Fibroblast of peridontal ligament (primary cell): ENCODE measurements at regions not wholly inside any gene's neighbourhood (a gene's known extent, or its start where the extent isn't known, plus 50 kb on each side); places are given as distances from the start of the nearest gene placed in this dataset.

Experiments
- DNase-seq: peaks from one replicate; pipeline ENCODE4 v3.0.0-alpha.2; 2010; ENCODE audit errors: extremely low read depth

DNA sequence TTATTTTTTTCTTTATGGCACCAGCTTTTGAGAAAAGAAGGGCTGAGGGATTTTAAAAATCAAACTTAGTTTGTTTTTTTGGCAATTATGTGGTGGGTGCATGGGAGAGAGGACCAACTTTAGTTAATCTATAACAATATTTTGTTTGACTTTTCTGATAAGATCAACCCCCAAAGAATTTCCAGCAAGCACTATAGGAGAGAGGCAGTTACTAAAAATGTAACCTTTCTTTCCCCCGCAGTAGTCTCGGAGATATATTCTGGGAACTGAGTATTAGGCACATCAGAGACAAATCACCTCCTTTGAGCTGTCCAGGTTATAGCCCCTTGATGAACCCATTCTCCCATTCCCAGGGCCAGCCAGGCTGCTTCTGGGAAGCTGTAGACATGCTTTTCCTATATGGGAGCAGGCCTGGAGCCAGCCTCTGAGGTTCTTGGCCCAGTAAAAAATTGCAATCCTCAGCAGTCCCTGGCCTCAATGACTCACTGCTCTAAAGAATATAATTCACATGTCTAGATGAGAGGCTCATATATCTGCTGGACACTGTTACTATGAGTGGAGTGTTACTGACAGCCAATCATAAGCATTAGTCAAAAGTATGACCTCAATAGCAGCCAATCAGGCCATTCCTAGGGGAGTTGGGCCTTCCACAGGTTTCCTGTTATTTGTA lies 138.3 kb upstream of the AGBL1 start:
- DNase-seq, result peak; percentile 4

DNA sequence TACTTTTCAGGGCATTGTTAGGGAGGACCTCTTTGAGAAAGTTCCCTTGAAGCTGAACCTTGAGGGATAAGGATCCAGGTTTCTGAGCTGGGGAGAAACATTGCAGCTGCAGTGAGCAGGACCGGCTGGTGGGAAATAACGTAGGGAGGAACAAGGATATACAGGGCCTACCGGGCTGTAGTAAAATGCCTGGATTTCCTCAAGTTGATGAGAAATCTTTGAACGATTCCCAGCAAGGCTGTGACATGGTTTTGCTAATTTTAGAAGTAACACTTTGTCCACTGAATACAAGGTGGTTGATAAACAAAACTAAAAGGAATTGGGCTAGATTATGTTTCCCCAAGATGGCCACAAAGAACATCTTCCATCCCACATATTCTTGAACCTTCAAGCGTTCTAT lies 137.0 kb upstream of the AGBL1 start:
- no peak for DNase-seq

DNA sequence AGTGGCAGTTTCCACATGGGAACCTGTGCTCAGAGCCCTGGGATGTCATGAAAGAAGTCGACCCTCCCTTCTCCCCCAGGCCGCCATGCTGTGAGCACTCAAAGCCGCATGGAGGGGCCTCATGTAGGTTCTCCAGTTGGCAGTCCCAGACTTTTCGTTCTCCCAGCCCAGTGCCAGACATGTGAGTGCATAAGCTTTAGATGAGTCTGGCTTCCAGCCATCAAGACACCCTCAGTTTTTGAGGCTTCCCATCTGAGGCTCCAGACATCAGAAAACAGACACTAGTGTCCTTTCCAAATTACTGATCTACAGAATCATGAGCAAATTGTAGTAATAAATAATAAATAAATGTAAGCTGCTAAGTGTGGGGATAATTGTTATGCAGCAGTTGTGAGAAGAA lies 136.5 kb upstream of the AGBL1 start:
- no peak for DNase-seq

GRCh38 chr15:85943791-85944190 lies 135.9 kb upstream of the AGBL1 start:
- no peak for DNase-seq

- no peak for DNase-seq
These were observed 132.7 kb upstream of the AGBL1 start for GRCh38 chr15:85947021-85947420.

GRCh38 chr15:85947936-85948335 lies 131.7 kb upstream of the AGBL1 start:
- no peak for DNase-seq

GRCh38 chr15:85950101-85950500 lies 129.6 kb upstream of the AGBL1 start:
- no peak for DNase-seq

DNA sequence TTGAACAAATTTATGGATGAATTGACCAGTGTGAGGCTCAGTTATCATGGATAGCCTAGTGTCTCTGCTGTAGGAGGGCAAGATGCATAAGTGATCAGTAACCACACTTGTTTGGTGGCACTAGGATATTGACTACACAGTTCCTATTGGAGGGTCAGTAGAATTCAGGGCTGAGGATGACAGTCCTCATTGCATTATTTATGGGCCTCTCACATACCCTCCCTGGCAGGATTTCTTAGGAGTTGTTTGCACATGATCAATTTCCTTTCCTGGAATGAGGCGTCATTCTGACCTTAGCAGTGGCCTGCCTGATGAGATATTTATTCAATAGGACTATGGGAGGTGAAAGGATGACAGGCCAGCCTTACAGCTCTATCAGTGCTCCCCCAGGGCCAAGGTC lies 125.1 kb upstream of the AGBL1 start:
- no peak for DNase-seq

DNA sequence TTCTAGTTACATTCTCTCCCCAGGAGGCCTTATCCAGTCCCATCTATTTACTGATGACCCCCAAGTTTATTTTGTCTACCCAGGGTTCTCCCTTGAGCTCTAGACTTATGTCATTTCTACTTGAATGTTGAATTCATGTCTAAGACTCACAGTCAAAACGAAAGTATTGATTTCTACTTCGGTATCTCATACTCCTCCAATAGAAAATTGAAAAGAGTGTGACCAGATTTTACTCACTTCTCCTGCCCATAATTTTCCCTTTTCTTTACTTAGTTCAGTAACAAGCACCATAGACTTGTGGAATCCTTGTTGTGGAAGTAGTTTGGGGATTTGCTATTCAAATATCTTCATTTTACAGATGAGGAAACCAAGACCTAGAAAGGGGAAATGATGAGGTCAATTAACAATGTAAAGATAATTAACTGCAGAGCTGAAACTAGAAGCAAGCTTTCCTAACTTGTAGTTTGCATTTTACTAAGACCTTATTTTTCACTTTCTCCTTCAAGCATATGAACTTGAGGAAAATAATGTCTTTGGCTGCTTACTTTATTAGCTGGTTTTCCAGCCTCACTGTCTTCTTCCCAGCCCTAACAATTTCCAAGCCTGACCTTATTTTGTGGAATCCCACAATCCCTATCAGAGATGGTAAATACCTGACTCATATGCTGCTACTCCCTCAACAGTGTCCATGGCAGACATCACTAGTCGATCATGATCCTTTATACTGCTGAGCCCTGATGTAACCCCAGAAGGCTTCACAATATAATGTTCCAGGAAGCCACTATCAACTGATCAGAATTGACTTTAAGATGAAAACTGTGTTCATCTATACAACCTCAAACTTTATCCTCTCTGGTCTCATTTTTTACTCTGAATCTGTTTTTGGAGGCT lies 123.9 kb upstream of the AGBL1 start:
- no peak for DNase-seq

DNA sequence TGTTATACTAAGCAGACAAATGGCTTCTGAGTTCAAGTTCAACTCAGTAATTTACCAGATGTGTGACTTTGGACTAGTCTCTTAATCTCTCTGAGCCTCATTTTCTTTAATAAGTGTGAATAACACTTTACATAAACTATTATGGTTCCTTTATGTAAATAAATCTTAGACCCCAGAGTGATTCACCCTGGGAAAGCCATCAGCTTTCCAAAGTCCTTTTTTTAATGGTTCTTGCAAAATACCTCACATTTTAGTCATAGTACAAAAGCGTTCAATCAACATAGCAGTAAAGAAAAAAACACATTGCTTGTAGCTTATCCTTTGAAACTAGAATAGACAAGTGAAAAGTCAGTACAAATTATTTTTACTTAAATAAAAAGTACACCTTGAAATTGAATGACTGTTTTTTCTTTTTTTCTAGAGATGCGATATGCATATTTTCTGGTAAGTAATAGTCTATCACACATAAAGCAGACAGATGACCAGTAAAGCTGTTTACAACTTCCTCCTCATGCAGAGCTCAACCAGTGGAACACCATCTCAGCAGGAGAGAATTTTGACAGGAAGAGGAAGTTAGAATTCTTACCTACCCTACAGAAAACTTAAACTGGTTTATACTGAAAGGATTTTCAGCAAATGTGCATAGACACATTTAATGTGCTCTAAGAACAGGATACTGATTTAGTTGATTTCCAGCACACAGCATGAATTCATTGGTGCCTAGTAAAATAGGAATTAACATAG lies 123.0 kb upstream of the AGBL1 start:
- no peak for DNase-seq

- DNase-seq, result no peak
These were observed 120.1 kb upstream of the AGBL1 start for GRCh38 chr15:85959611-85960010.

- DNase-seq, result no peak
These were observed 119.3 kb upstream of the AGBL1 start for GRCh38 chr15:85960381-85960780.

DNA sequence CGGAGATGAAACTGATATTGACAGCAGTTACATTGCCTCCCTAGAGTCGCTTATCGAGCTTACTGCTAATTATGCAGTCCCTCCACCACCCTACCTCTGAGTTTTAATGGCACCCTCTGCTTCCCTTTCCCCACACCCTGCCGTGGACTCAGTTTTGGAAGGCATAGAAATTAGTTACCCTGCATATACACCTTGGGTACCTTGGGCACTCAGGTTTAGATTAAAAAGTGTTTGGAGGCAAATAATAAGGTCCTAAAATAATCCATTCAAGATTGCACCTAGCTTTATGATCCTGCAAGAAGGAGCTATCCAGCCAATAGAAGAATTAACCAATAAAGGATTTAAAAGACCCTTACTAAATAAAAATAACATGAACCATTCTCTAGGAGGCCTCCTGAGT lies 117.8 kb upstream of the AGBL1 start:
- DNase-seq, result no peak

- no peak for DNase-seq
These were observed 116.4 kb upstream of the AGBL1 start for GRCh38 chr15:85963262-85963760.

DNA sequence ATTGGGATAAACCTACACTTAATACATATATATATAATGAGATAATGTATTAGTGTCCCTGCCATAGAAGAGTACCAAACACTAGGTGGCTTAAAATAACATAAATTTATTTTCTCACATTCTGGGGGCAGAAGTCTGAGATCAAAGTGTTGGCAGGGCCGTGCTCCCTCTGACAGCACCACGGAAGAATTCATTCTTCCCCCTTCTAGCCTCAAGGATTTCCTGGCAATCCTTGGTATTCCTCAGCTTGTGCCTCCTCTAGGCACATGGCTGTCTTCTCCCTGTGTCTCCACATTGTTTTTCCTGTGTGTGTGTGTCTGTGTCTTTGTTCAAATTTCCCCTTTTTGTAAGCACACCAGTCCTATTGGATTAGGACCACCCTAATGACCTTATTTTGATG lies 115.2 kb upstream of the AGBL1 start:
- DNase-seq, result no peak

GRCh38 chr15:85967553-85967952 lies 112.1 kb upstream of the AGBL1 start:
- no peak for DNase-seq

GRCh38 chr15:85972805-85973540 lies 106.7 kb upstream of the AGBL1 start:
- no peak for DNase-seq

DNA sequence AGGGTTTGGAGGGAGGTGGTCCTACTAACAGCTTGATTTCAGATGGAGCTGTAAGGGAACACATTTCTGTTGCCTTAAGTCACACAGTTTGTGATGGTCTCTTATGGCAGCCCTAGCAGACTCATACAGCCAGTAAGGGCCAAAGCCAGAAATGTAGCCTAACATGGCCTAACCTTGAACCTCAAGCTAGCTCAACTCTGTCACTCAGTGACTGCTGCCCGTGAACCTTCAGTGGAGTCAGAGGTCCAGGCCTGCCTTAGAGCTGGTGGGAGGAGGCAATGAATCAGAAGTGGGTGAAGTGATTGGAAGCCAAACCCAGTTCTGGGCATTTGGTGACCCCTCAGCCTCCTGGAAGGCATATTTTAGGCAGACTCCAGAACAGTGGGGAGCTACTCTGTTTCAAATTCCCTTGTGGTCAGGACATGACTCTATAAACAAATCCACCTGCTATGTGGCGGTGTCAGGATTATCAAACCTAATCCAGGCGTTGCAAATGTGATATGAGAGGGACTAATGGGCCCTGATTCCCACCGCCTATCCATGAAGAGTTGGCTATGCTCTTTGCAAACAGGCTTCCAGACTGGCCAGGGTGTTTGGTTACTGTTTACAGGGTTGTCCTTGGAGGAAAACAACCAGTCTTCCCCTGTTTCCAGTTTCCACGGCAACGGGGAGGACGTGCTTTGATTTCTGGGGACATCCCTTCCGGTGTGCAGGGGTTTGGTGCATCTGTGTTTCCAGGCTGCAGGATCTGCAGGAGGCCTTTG lies 105.9 kb upstream of the AGBL1 start:
- no peak for DNase-seq

GRCh38 chr15:85974348-85974705 lies 105.3 kb upstream of the AGBL1 start:
- no peak for DNase-seq

GRCh38 chr15:85974742-85975141 lies 104.9 kb upstream of the AGBL1 start:
- DNase-seq, result no peak

- no peak for DNase-seq
These were observed 103.6 kb upstream of the AGBL1 start for GRCh38 chr15:85976102-85976501.
